Stimulated activated CD8-positive, alpha-beta memory T cell treated with anti-CD3 and anti-CD28 coated beads, Interleukin-15, amount 100 ng/mL, for 24 hours (primary cell): ENCODE measurements at regions not wholly inside any gene's neighbourhood (a gene's known extent, or its start where the extent isn't known, plus 50 kb on each side); places are given as distances from the start of the nearest gene placed in this dataset.

Experiments used
- DNase-seq: peaks from one replicate; pipeline ENCODE4 v3.0.0-alpha.2; 2020; ENCODE audit warnings: low read depth

DNA sequence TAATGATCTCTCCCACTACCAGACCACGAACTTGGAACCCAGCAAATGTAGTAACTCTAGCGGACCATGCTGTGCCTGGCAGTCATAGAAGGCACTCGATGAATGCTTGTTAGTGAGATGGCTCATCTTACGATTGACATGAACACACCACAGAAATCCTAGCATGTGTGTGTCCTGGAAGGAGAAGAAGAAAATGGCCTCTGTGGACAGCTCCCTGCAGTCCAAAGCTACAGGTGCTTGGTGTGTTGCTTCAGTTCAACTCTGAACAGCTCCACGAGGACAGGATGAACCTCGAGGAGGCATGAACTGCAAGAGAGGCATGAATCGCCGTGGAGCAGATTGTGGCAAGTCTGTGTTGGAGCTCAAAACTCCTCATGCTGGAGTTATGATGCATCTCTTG lies 93.5 kb downstream of the KLF6 start:
- no peak for DNase-seq

DNA sequence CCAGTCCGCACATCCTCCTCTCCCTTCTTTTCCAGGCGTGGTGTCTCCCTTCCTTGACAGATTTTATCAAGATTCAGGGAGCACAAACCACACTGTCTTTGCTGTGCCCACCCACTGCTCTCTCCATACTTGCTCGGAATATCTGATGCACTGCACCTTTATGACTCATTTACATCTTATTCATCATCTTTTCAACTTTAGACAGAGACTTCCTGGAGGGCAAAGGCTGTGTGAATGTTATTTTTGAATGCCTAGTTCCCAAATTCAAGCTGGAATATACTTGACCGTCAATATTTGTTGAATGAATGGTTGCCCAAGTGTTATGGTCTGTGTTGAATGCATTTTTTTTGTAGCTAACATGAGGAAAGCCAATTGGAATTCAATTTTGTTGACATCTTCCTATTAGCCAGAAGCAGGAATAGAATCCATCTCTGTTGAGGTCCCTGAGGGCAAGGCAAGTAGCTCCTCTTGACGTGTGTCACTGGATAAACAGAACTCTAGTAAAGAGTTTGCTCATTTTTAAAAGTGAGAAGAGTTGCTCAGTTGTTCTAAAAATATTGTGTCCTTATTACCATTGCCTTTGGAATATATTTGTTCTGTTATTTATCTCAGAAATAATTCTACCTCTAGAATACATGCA lies 95.0 kb downstream of the KLF6 start:
- no peak for DNase-seq

DNA sequence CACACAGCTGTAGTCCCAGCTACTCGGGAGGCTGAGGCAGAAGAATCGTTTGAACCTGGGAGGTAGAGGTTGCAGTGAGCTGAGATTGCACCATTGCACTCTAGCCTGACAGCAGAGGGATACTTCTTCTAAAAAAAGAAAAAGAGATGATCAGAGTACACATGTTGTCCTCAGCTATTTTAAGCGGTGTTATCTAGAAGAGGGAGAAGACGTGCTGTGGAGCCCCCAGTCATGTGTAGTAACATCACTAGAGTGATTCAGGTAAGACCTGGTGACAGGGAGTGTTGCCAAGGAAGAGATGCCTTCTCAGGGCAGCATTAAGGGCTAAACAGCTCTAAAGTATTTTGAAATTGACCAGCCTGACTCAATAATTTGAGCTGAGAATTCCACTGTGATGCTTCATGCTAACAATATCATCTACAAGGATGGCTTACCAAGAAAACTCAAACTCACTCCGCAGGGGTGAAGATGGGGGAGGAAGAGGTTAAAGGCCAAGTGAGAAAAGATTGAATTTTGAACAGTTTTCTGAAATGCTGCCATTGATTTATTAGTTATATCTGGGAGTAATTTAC lies 97.4 kb downstream of the KLF6 start:
- no peak for DNase-seq

DNA sequence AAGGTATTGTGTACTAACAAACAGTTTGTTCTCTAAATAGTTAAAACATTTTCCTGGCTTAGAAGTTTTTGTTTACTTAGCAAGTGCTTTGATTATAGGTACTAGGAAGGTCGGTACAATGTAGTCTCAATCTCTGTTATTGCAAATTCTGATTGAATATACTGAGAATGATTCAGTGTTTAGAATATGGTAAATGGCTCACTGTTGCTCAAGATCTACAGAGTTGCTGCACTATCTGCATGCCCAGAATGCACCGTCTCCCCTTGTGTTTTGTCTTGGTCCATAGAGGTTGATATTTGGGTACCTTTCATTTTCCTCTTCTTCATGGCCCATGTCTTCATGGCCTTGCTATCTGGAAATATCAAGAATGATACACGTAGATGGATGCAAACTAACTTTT lies 99.6 kb downstream of the KLF6 start:
- DNase-seq: no peak

DNA sequence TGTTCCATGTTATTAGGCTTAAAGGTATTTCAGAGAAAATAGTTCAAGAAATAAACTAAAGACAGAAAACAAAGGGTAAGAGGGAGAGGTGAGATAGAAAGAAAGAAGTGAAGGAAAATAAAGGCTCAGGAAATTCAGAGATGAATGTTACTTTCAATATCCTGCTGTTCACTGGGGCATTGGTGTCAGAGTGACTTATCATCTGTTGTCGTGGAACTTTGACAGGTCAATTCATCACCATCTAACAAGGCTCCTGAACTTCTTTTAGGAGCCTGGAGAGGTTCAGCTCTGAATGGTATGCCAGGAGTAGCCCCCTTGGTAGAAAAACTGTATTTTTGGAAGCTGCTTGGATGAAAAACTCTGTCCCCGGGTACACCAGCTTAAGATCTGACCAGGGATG lies 100.1 kb downstream of the KLF6 start:
- DNase-seq: no peak

DNA sequence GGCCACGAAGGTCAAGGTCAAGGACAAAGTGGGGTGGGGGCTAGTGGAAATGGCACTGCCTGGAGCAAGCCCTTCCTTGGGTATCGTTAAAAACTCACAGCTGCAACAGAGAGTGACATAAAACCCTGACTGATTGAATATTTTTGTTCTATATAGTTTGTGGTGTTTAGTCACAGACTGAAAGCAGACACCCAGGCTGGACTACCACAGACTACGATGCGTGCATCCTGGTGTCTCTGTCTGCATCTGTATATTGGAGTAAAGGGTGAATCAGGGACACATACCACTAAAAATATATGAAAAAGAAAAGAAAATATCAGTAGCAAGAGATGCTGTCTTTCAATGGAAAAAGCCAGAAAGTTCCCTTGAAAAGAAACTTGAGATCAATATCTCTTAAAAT lies 101.4 kb downstream of the KLF6 start:
- no peak for DNase-seq

DNA sequence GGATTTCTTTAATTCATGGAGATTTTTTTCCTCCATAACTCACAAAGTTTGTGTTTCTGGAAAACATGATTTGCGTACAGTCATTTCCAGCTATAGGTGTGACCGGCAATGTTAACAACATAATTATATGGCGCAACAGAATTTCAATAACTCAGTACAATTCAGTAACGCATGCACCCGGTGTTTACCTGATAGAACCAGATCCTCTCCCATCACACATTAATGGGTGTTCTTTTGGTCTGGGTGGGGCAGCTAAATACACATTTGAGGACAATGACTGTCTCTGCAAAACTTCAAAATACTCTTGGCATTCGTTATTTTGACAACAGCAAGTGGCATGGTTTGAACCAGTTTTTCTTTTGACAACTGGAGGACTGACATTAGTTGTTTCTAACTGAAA lies 102.3 kb downstream of the KLF6 start:
- DNase-seq: no peak

DNA sequence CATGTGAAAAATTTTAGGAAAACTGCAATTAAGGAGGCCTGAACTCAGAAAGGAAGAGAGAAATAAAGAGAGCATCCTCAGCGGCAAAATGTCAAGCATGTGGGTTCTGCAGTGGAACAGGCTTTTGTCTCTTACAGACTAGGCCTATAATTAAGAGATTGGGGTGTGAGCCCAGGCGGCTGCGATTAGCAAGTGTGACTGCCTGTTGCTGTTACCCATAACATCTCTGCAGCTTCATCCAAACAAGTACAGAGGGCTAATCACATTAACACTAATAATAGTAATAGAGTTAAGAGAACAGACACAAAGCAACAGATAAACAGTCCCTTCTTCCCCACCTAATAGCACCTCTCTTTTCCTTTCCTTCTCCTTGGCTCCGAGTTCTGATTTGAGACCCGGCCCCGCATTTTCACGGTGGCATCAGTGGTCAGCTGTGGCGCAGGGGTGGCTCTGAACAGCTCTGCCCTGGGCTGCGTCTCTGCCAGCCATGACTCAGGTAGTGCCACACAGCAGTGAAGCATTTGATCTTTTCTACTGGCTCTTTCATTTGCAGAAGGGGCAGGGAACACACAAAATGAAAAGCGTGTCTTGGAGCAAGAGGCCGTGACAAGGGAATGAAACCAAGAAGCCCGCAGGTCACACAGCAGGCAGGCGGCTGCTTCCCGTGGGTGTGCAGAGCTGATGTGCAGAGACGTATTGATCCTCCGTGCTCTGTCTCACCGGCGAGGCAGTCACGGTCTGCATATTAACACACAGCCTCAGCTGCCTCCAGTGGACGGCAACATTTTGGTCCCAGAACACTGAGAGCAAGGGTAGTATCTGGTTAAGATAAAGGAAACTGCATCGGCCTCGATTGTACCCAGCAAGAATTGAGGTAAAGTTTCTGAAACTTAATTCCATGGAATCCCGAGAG lies 103.1 kb downstream of the KLF6 start:
- DNase-seq: no peak

DNA sequence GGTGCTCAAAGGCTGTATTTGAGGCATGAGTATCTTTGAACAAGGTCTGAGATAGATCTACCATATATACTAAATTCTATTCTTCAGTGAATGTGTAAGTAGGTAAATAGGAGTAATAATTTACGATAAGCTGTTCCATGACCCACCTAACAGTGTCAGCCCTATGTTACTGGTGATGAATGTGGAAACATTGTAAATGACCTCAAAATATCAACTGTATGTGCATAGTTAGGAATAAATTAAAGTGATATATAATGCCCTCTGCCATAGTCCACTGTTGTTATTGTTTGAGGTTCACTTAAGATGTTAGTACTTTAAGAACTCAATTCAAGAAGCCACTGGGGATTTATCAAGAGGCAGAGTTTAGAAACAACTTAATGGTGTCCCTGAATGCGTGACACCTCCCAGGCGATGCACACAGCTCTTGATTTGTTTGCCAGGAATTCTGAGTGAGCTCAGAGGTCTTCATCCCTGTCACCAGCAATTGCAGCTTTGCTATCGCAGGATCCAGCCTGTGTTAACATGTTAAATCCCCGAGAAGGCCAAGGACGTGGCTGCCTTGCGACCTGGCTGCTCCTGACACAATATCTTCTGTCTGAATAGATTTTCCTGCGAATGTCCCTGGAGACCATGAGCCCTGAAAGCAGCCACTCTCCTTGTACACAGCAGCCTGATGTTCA lies 104.9 kb downstream of the KLF6 start:
- DNase-seq: no peak

DNA sequence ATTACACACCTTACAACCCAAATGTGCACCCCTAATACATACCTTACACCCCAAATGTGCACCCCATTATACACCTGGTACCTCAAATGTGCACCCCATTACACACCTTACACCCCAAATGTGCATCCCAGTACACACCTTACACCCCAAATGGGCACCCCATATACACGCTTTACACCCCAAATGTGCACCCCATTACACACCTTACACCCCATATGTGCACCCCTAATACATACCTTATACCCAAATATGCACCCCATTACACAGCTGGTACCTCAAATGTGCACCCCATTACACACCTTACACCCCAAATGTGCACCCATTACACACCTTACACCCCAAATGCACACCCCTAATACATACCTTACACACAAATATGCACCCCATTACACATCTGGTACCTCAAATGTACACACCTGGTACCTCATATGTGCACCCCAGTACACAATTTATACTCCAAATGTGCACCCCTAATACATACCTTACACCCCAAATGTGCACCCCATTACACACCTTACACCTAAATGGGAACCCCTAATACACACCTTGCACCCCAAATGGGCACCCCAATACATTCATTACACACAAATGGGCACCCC lies 106.3 kb downstream of the KLF6 start:
- DNase-seq: no peak

DNA sequence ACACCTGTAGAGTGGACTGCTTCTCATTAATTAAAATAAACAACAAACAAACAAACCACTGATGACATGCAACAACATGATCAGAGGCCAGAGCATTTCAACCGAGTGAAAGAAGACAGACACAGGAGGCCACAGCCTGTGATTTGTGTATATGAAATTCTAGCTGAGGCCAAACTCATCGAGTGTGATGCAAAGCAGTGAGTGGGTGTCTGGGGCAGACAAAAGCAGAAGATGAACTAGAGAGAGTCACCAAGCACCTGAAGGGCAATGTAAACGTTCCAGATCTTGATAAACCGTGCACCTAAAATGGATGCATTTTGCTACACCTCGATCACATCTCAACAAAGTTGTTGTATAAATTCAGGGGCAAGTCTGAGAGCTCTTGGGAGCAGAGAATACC lies 108.4 kb downstream of the KLF6 start:
- no peak for DNase-seq

DNA sequence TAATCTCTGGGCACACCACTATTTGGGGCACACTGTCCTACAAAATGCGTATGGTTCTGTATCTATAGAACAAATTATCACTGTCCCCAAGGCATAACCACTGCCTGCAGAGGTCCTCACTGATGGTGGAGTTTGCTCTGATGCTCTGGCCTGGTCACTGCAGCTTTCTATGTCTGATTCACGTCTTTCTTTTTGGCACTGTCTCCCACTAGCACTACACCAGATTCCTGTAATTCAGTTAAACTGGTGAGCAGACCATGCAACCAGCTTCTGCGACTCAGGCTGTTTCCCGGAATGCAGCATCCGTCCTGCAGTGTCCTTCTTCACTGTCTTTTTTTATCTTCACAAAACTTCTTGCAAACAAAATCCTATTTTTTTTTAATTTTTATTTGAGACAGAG lies 112.8 kb downstream of the KLF6 start:
- DNase-seq: no peak

DNA sequence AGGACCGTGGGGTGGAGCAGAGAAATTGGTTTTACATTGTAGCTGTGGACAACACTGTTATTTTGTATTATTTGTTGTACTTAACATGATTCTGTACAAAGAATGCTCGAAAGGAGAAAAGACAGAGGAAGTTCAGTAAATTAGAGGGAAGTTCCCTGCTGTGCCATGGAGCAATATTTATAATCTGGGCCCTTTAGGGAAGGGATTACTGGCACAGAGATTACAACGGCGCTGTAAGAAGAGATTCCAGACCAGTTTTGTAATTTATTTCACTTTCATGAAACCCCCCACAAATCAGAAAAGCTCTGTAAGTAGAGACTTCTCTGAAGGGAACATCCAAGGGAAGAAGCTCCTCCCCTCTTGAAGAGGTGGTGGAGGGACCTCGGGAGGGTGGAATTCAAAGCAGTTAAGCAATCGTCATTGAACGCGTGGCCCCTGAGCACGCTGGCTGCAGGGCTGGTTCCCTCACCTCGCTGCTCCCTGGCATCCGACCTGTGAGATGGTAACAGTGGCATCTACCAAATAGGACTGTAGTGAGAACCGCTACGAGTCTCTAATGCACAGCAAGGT lies 113.5 kb downstream of the KLF6 start:
- DNase-seq: no peak

DNA sequence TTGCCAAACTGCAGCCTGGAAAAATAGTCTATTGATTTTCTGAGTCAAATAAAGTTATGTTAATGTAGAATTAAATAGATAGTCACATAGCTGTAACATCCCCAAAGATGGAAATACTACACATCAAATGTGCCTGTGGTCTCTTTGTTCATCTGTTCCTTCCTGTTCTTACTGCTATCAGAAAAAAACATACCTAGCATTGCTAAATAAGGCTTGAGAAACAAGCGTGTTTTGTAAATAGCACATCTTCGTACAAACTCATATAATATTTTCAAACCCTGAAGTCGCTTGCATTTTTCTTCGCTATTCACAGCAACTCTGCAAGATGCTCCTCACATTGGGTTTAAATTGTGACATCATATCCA lies 116.1 kb downstream of the KLF6 start:
- DNase-seq: no peak

DNA sequence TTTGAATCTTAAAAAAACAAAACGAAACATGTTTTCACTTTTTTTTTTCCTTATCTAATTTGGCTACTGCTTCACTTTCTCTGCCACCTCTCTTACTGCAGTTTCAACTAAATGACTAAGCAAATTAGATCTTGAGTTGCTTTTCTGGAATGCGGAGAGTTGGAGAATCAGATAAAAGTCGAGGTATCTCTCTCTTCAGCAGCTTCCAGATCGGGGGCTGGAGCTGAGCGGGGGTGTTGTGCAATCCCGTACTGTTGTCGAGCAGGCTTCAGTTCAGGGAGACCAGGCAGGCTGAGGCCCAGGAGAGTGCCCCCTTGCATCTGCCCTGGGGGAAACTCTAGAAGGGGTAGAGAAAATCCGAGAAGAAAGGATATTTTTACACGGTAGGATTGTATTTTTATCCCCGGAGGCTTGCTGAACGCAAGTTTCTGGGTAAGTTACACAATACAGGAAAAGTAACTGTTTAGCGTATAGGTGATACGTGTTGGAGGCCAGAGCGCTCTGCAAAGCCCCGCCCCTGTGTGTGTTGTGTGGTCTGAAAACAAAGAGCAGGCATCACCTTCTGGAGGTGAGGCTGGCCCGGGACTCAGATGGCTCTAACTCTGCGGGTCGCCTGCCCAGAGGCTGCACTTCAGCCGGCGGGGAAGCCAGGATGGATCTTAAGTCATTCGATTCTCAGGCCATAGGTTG lies 116.6 kb downstream of the KLF6 start:
- DNase-seq: no peak

DNA sequence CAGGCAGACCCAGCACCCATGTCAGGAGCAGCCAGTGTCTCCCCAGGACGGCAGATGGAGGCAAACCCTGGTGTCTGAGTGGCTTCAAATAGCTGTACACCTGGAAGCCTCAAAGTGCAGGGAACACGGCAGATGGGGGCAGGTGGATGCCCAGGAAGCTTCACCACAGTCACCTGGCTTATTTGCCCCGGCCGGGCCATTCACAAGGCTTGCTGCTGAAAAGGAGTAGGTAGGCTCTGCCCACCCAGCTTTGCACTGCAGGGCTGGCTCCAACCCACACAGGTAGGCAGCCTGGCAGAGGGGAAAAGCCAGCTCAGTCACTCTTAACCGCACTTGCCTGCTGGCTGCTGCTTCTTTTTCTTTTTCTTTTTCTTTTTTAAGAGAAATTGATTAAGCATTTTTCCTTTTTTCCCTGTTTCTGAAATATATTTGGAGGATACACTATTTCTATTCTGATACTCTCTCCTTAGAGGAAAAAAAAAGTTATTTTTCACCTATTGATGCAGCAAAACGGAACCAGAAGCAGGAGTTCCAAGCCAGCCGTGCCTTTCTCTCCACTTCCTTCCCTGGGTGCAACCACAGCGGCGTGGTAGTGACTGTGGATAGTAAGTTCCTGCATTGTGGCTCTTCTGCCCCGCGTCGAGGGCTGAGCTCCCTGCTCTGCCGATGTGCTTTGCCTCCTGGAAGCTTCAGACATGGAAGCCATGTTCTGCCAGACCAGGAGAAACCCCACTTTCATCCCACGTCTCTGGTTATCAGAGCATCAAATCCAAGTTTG lies 118.3 kb downstream of the KLF6 start:
- no peak for DNase-seq

DNA sequence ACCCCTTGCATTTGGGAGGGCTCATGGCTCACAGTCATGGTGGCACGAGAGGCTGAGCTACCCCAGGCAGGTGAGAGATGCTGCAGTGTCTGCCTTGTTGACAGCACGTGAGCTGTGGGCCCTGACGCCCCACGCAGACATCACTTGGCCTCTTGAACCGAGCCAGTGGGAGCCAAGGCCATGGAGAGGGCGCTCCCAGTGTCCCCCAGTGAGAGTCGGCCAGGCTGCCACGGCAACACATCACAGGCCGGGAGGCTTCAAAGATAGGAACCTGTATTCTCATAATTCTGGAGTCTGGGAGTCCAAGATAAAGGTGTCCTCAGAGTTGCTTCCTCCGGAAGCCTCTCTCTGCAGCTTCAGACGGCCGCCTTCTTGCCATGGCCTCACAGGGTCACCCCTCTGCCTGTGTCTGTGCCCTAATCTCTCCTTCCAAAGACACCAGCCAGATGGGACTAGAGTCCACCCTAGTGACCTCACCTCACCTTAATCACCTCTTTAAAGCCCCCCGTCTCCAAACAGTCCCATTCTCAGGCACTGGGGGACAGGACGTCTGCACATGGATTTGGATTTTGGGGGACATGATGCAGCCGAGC lies 119.6 kb downstream of the KLF6 start:
- DNase-seq: no peak

DNA sequence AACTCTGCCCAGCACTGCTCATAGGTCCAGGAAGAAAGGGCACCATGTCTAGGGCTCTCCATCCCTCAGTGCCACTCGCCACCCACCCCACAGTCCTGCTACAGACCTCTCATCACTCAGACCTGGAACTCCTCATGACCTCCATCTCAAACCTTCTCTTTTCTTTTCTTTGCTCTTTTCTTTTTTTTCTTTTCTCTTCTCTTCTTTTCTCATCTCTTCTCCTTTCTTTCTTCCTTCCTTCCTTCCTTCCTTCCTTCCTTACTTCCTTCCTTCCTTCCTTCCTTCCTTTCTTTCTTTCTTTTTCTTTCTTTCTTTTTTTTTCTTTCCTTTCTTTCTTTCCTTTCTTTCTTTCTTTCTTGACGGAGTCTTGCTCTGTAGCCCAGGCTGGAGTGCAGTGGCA lies 122.2 kb downstream of the KLF6 start:
- DNase-seq: no peak

DNA sequence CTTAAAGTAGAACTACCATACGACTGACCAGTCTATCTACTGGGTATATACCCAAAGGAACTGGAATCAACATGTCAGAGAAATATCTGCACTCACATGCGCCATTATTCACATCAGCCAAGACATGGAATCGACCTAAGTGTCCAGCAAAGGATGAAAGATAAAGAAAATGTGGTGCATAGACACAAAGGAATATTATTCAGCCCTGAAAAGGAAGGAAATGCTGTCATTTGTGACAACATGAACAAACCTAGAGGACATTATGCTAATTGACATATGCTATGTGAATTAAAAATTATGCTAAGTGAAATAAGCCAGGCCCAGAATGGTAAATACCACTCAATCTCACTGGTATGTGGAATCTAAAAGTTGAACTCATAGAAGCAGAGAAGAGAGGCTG lies 123.7 kb downstream of the KLF6 start:
- DNase-seq: no peak

DNA sequence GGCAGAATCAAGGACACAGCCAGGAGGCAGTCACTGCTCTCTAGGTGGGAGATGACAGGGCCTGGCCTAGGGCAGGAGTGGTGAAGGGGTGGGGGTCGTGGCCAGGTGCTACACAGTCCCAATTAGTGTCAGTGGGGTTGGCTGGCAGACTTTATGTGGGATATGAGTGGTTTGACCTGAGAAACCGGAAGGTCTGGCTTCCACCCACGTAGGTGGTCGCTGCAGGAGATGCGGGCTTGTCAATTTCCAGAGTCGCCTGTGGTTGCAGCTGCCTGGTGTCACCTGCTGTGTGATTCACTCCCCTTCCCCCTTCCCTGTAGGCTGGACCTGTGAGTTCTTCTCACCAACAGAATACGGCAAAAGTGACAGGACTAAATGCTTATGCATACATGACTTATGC lies 124.3 kb downstream of the KLF6 start:
- no peak for DNase-seq
